ENCODE measurements at regions not wholly inside any gene's neighbourhood (a gene's known extent, or its start where the extent isn't known, plus 50 kb on each side); places are given as distances from the start of the nearest gene placed in this dataset.
"Not testable (repeated sequence)": the region's sequence is repeated elsewhere in the genome, so short reads cannot be mapped to it uniquely, and the experiment has no call there.

DNA sequence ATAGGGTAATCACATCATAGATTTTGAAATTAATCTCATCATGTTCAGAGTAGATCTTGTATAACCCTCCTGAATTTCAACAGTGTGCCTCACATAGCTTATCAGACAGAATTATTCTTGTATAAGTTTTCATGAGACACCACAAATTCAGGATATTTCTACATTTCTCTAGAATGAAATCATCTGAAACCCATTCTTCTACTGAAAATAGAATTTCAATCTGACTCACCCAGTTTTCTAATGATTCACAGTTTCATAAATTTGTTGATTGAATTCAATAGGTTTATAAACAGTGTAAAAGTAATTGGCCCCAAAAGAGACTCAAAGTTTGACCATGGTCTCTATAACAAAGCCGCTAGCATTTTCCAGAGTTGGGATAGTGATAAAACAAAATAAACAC is 1082.6 kb upstream of the EPHA6 start:
- Histone ChIP-seq H3K27ac (no peak overlapping the region), H3K36me3 (no peaks in the 10 kb centered on the region), H3K4me1 (no peaks in the 10 kb centered on the region), H3K9me3 (no peaks in the 10 kb centered on the region), H3K4me3 (no peak overlapping the region), H3K27me3 (no peaks in the 10 kb centered on the region)
- DNase-seq = no peak
- intact Hi-C loops (cut with DNase I; ENCODE audit: low total_unique reads) = no loop called here
- TF ChIP-seq CTCF (IDR thresholded peaks at IDR 0.05) (no peak), POLR2A (IDR thresholded peaks at IDR 0.05) (no peak)

DNA sequence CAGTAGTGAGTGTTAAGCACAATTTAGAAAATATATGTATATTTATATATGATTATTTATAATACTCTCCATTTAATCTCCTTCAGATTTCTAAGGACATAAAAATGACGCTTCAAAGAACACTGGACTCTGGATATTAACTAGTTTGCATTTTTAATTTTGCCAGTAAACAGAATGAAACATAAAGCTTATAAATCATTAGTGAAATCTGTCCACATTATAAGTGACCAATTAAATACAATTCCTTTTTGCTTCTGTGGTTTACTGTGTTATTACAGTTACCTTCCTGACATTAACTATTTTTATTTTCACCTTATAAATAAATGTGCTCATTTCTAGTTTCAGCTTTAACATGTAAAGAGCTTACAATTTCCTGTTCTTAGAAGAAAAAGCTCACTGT is 1081.1 kb upstream of the EPHA6 start:
- H3K27me3 ChIP-seq = no peaks in the 10 kb centered on the region
- no peak overlapping the region for H3K4me3 ChIP-seq
- H3K9me3 ChIP-seq = no peaks in the 10 kb centered on the region
- no peaks in the 10 kb centered on the region for H3K4me1 ChIP-seq
- intact Hi-C loops (cut with DNase I; ENCODE audit: low total_unique reads) = no loop called here
- no peaks in the 10 kb centered on the region for H3K36me3 ChIP-seq
- no peak for DNase-seq
- H3K27ac ChIP-seq = no peak overlapping the region
- TF ChIP-seq POLR2A (IDR thresholded peaks at IDR 0.05) (no peak), CTCF (IDR thresholded peaks at IDR 0.05) (no peak)

- no peak for TF ChIP-seq POLR2A (IDR thresholded peaks at IDR 0.05)
- Histone ChIP-seq H3K27ac (no peak overlapping the region), H3K4me1 (no peaks in the 10 kb centered on the region), H3K27me3 (no peaks in the 10 kb centered on the region), H3K4me3 (no peak overlapping the region), H3K36me3 (no peaks in the 10 kb centered on the region), H3K9me3 (no peaks in the 10 kb centered on the region)
- DNase-seq = no peak
- intact Hi-C loops (cut with DNase I; ENCODE audit: low total_unique reads) = no loop called here
These were observed 1076.3 kb upstream of the EPHA6 start for GRCh38 chr3:95738045-95738444.

- DNase-seq; H3K27me3 ChIP-seq; H3K36me3 ChIP-seq; H3K4me1 ChIP-seq; H3K9me3 ChIP-seq; intact Hi-C loops (cut with DNase I; ENCODE audit: low total_unique reads); H3K4me3 ChIP-seq; H3K27ac ChIP-seq: not testable (repeated sequence)
These were observed 1069.5 kb upstream of the EPHA6 start for GRCh38 chr3:95744896-95745295.

DNA sequence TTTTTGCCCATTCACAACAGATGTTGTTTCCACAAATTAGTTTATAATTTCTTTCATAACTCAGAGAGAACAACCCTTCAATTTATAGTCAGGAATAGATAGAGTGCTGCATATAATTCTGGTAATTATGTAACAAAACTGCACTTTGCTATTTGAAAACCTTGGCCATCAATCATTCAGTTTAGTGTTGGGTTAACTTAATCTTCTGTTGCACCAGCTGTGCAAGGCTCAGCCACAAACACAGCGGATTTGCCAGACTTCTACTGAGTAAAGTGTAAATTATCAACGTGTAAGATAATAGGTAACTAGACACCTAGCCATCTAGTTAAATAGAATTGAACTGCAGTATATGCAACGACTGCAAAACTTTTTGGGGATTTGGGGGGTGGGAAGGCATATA is 1064.3 kb upstream of the EPHA6 start:
- TF ChIP-seq POLR2A (IDR thresholded peaks at IDR 0.05) = no peak
- no peak for TF ChIP-seq CTCF (IDR thresholded peaks at IDR 0.05)
- H3K27me3 ChIP-seq = no peaks in the 10 kb centered on the region
- no peak overlapping the region for H3K27ac ChIP-seq
- no peak overlapping the region for H3K4me3 ChIP-seq
- intact Hi-C loops (cut with DNase I; ENCODE audit: low total_unique reads) = no loop called here
- DNase-seq = no peak
- H3K36me3 ChIP-seq = no peaks in the 10 kb centered on the region
- no peaks in the 10 kb centered on the region for H3K4me1 ChIP-seq
- H3K9me3 ChIP-seq = no peaks in the 10 kb centered on the region

DNA sequence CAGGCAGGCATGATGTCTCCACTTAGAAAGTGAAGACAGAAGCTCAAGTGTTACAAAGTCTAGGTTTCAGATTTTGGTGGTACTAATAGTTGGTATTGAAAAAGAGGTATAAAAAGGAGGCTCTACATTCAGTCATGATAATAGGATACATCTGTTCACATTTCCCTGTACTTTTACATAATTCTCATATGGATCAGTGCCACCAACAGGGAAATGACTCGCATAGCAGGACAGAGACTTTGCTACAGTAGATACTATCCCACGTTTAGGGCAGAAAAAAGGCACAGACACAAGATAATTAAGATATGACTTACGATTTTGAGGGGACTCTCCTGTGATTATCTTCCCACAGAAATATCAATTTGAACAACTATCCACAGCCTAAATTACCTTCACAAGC is 1062.9 kb upstream of the EPHA6 start:
- Histone ChIP-seq H3K36me3 (no peaks in the 10 kb centered on the region), H3K27me3 (no peaks in the 10 kb centered on the region), H3K4me3 (no peak overlapping the region), H3K27ac (no peak overlapping the region), H3K9me3 (no peaks in the 10 kb centered on the region), H3K4me1 (no peaks in the 10 kb centered on the region)
- intact Hi-C loops (cut with DNase I; ENCODE audit: low total_unique reads) = no loop called here
- no peak for DNase-seq
- TF ChIP-seq POLR2A (IDR thresholded peaks at IDR 0.05) = no peak
- no peak for TF ChIP-seq CTCF (IDR thresholded peaks at IDR 0.05)
